Neural crest cell (in vitro differentiated cells): ENCODE measurements at regions not wholly inside any gene's neighbourhood (a gene's known extent, or its start where the extent isn't known, plus 50 kb on each side); places are given as distances from the start of the nearest gene placed in this dataset.

Source experiments
- DNase-seq: peaks from one replicate; pipeline ENCODE4 v3.0.0; 2021; ENCODE audit warnings: low read depth, mixed read lengths, low spot score
- H3K27ac Mint-ChIP-seq: one replicate; pipeline ENCODE4 v1.8.0; 2021; ENCODE audit warnings: mild to moderate bottlenecking, mixed read lengths; ENCODE audit not compliant: unreplicated experiment
- H3K27me3 Mint-ChIP-seq: 2 replicates; pipeline ENCODE4 v1.8.0; 2021; ENCODE audit warnings: low read depth, mild to moderate bottlenecking, mixed read lengths
- H3K36me3 Mint-ChIP-seq: 2 replicates; pipeline ENCODE4 v1.8.0; 2021; ENCODE audit warnings: low read depth, mild to moderate bottlenecking, mixed read lengths
- H3K4me1 Mint-ChIP-seq: 2 replicates; pipeline ENCODE4 v1.8.0; 2021; ENCODE audit warnings: mixed read lengths
- H3K4me3 Mint-ChIP-seq: one replicate; pipeline ENCODE4 v1.8.0; 2021; ENCODE audit warnings: mild to moderate bottlenecking, mixed read lengths
- H3K9me3 Mint-ChIP-seq: 2 replicates; pipeline ENCODE4 v1.8.0; 2021; ENCODE audit warnings: mixed read lengths
- CTCF ChIP-seq: fragments of 200-600 bp; sonication (generic); conservative IDR thresholded peaks from 2 replicates; pipeline ENCODE4 v1.5.0; 2021; ENCODE audit warnings: antibody characterized with exemption, mild to moderate bottlenecking

GRCh38 chr21:38997051-38997842 is 186.0 kb downstream of the PSMG1 start:
- no peaks in the 10 kb centered on the region for H3K9me3 Mint-ChIP-seq
- H3K27ac Mint-ChIP-seq, result no peak overlapping the region
- peaks cover 11% of the 10 kb centered on the region for H3K4me1 Mint-ChIP-seq
- no peak overlapping the region for H3K4me3 Mint-ChIP-seq
- no peaks in the 10 kb centered on the region for H3K36me3 Mint-ChIP-seq
- no peak for DNase-seq
- H3K27me3 Mint-ChIP-seq, result no peaks in the 10 kb centered on the region
- TF ChIP-seq CTCF, result no peak

- no peak for DNase-seq
- no peak for TF ChIP-seq CTCF
- Mint-ChIP-seq H3K4me3 (no peak overlapping the region), H3K27me3 (no peaks in the 10 kb centered on the region), H3K36me3 (no peaks in the 10 kb centered on the region), H3K4me1 (peaks cover 11% of the 10 kb centered on the region), H3K9me3 (no peaks in the 10 kb centered on the region), H3K27ac (no peak overlapping the region)
Observed at GRCh38 chr21:38996355-38996754, 186.9 kb downstream of the PSMG1 start.

- peaks cover 14% of the 10 kb centered on the region for H3K4me1 Mint-ChIP-seq
- no peak overlapping the region for H3K27ac Mint-ChIP-seq
- H3K36me3 Mint-ChIP-seq, result no peaks in the 10 kb centered on the region
- no peak for DNase-seq
- no peaks in the 10 kb centered on the region for H3K9me3 Mint-ChIP-seq
- H3K27me3 Mint-ChIP-seq, result no peaks in the 10 kb centered on the region
- no peak overlapping the region for H3K4me3 Mint-ChIP-seq
- no peak for TF ChIP-seq CTCF
Observed at GRCh38 chr21:38995731-38996130, 187.5 kb downstream of the PSMG1 start.

GRCh38 chr21:38995071-38995669 is 188.1 kb downstream of the PSMG1 start:
- Mint-ChIP-seq H3K4me1 (peaks cover 19% of the 10 kb centered on the region), H3K27me3 (no peaks in the 10 kb centered on the region), H3K27ac (no peak overlapping the region), H3K9me3 (no peaks in the 10 kb centered on the region), H3K36me3 (no peaks in the 10 kb centered on the region), H3K4me3 (no peak overlapping the region)
- no peak for DNase-seq
- TF ChIP-seq CTCF, result no peak

GRCh38 chr21:38994042-38994441 is 188.3 kb downstream of the ETS2 start:
- no peak for TF ChIP-seq CTCF
- peaks cover 31% of the 10 kb centered on the region for H3K4me1 Mint-ChIP-seq
- H3K36me3 Mint-ChIP-seq, result no peaks in the 10 kb centered on the region
- no peaks in the 10 kb centered on the region for H3K9me3 Mint-ChIP-seq
- H3K27ac Mint-ChIP-seq, result no peak overlapping the region
- DNase-seq, result no peak
- H3K27me3 Mint-ChIP-seq, result peaks cover 4% of the 10 kb centered on the region
- no peak overlapping the region for H3K4me3 Mint-ChIP-seq
